ENCODE measurements at regions not wholly inside any gene's neighbourhood (a gene's known extent, or its start where the extent isn't known, plus 50 kb on each side); places are given as distances from the start of the nearest gene placed in this dataset.

DNA sequence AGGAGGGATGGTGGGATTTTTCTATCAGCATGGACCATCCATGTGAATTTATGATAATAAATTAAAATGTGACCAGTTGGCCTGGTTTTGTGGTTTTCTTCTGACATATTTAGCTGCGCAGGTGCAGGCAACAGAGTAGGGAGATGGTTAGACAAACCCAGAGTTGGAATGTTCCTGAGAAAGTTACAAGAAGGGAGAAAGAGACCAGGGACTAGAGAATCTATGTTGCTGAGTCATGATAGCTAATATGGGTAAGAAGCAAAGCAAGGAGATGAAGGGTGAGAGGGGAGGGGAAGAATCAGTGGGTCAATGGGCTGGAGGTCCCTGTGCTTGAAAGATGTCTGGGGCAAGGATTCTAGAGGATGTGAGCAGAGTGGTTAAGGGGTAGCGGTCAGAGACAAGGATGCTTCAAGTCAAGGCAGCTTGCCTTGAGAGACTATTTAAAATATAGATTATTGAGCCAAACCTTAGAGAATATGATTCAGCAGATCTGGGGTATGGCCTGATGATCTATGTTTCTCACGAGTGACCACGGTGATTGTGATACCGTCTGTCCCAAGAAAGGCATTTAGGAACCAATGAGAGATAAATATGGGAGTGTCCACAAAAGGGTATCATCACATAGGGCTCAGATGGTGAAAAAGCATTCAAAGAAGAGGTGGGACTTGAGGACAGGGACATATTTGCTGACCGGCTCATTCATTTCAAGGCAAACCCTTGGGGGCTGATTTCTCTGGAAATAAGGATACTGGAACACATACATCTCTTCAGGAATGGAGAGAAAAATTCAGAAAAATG is 219.7 kb upstream of the PLD5 start:
- H3K27me3 ChIP-seq (ENCODE audit: control insufficient read depth, insufficient read depth, low read length) = no peaks in the 10 kb centered on the region
- H3K9me3 ChIP-seq (ENCODE audit: control insufficient read depth, low read depth, low read length) = peaks cover 5% of the 10 kb centered on the region
- no peaks in the 10 kb centered on the region for H3K4me1 ChIP-seq (ENCODE audit: control insufficient read depth, insufficient read depth, low read length)
- no peaks in the 10 kb centered on the region for H3K36me3 ChIP-seq (ENCODE audit: control insufficient read depth, insufficient read depth, low read length)
- DNase-seq = no peak
- H3K27ac ChIP-seq (ENCODE audit: low read length) = no peak overlapping the region
- H3K4me3 ChIP-seq (ENCODE audit: low read length) = no peak overlapping the region
- 80% methylated on average over 2 of the region's 6 CpGs for WGBS (ENCODE audit: insufficient coverage, low lambda C conversion rate)

DNA sequence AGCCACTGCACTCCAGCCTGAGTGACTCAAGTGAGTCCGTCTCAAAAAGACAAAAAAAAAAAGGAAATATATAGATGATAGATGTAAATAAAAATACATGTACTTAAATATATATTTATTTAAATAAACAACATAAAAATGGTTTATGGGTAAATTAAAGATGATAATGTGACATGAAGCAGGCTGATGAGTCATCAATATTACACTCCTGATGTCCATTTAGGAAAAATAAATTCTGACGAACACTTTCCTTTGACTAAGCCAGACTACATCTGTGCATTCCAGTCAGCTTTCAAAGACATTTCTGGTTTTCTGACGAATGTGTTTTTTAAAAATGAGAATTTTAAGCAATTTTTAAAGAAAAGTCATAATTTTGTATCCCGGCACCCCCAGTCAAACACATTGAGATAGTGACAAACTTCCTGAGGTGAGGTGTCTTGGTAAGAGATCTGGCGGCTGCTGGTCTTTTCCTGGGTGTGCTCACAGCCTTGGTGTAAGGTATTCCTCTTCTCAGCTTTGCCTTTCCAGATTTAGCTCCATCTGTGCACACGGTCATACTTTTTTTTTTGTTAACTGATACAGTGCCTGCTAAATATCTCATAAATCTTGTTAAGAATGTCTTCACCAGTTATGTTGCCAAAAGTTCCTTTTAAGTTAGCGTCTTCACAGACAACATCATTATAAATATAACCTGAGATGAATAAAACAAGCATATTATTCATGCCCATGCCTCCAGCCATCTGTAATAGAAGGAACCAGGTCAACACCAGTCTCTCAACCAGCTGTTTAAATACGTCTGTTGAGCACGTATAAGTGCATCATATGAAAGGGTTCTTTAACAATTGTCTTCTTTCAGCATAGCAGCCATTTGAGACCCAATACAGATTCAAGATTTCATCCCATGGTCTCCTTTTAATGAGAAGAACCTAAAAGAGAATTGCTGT is 214.5 kb upstream of the PLD5 start:
- H3K27me3 ChIP-seq (ENCODE audit: control insufficient read depth, insufficient read depth, low read length) = no peaks in the 10 kb centered on the region
- H3K27ac ChIP-seq (ENCODE audit: low read length) = no peak overlapping the region
- no peaks in the 10 kb centered on the region for H3K36me3 ChIP-seq (ENCODE audit: control insufficient read depth, insufficient read depth, low read length)
- no peak for DNase-seq
- H3K4me3 ChIP-seq (ENCODE audit: low read length) = no peak overlapping the region
- WGBS (ENCODE audit: insufficient coverage, low lambda C conversion rate) = 80% methylated on average over 2 of the region's 9 CpGs
- no peaks in the 10 kb centered on the region for H3K9me3 ChIP-seq (ENCODE audit: control insufficient read depth, low read depth, low read length)
- no peaks in the 10 kb centered on the region for H3K4me1 ChIP-seq (ENCODE audit: control insufficient read depth, insufficient read depth, low read length)

DNA sequence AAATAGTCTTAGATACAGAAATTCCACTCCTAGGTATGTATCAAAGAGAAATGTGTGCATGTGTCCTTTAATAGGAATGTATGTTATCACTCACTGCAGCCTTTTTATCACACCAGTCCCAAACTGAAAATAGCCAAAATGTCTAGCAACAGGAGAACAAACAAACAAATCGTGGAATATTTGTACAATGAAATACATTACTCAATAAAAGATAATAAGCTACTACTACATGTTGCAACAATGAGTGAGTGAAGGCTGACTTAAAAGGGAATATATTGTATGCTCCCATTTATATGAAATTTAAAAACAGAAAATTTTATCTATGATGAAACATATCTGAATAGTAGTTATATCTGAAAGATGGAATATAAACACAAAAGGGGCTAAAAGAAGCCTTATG is 212.1 kb upstream of the PLD5 start:
- Histone ChIP-seq H3K36me3 (ENCODE audit: control insufficient read depth, insufficient read depth, low read length) (no peaks in the 10 kb centered on the region), H3K4me3 (ENCODE audit: low read length) (no peak overlapping the region), H3K9me3 (ENCODE audit: control insufficient read depth, low read depth, low read length) (no peaks in the 10 kb centered on the region), H3K27ac (ENCODE audit: low read length) (no peak overlapping the region), H3K4me1 (ENCODE audit: control insufficient read depth, insufficient read depth, low read length) (no peaks in the 10 kb centered on the region), H3K27me3 (ENCODE audit: control insufficient read depth, insufficient read depth, low read length) (no peaks in the 10 kb centered on the region)
- no peak for DNase-seq
- no CpG with 5 or more reads among the region's 1 CpG for WGBS (ENCODE audit: insufficient coverage, low lambda C conversion rate)

DNA sequence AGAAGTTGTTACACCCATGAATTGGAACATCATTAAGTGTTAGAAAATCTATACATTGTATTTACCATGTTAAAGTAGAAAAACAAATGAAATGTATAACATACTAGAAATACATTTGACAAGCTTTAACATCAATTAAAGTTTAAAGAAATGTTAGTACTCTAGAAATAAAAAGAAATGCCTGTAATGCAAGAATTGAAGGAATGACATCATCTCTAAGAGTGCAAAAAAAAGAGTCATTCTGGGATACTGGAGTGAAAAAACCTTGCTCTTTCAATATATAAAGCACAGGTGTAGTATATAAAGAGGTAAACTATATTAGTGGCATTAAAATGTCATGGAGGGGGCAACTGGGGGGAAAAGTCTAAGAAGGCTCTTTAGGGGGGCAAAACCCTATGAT is 210.8 kb upstream of the PLD5 start:
- no peak for DNase-seq
- no peaks in the 10 kb centered on the region for H3K36me3 ChIP-seq (ENCODE audit: control insufficient read depth, insufficient read depth, low read length)
- no peak overlapping the region for H3K4me3 ChIP-seq (ENCODE audit: low read length)
- H3K9me3 ChIP-seq (ENCODE audit: control insufficient read depth, low read depth, low read length) = no peaks in the 10 kb centered on the region
- H3K27me3 ChIP-seq (ENCODE audit: control insufficient read depth, insufficient read depth, low read length) = no peaks in the 10 kb centered on the region
- H3K4me1 ChIP-seq (ENCODE audit: control insufficient read depth, insufficient read depth, low read length) = no peaks in the 10 kb centered on the region
- H3K27ac ChIP-seq (ENCODE audit: low read length) = no peak overlapping the region

DNA sequence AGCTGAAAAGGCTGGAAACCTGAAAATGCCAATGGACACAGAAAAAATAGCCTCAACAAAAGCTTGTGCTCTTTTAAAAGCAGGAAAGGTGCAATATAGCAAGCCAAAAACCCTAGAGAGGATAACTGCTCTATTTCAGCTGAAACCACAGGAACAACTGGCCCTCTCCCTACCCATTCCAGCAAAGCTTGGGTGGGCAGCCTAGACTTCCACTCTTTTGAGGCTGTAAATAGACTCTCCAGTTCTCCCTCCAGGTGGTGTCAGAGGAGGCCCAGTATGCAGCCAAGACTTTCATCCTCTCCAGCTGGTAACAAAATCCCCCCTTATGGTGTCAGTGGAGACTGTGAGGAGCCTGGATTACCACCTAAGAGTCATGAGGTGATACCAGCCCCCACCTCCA is 206.9 kb upstream of the PLD5 start:
- no peak overlapping the region for H3K4me3 ChIP-seq (ENCODE audit: low read length)
- H3K27ac ChIP-seq (ENCODE audit: low read length) = no peak overlapping the region
- no peak for DNase-seq
- H3K9me3 ChIP-seq (ENCODE audit: control insufficient read depth, low read depth, low read length) = no peaks in the 10 kb centered on the region
- no peaks in the 10 kb centered on the region for H3K27me3 ChIP-seq (ENCODE audit: control insufficient read depth, insufficient read depth, low read length)
- H3K4me1 ChIP-seq (ENCODE audit: control insufficient read depth, insufficient read depth, low read length) = no peaks in the 10 kb centered on the region
- H3K36me3 ChIP-seq (ENCODE audit: control insufficient read depth, insufficient read depth, low read length) = no peaks in the 10 kb centered on the region

DNA sequence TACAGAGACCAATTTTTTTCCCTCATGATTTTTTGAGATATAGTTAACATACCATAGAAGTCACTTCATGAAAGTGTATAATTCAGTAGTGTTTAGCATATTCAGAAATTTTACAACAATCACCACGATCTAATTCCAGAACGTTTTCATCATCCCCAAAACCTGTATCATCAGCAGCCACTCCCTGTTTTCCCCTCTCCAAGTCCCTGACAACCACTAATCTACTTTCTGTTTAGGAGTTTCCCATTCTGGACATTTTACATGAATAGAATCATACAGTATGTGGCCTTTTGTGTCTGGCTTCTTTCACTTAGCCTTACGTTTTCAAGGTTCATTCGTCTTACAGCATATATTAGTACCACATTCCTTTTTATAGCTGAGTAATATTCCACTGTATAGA is 204.2 kb upstream of the PLD5 start:
- WGBS (ENCODE audit: insufficient coverage, low lambda C conversion rate) = 86% methylated on average over 3 of the region's 4 CpGs
- H3K4me3 ChIP-seq (ENCODE audit: low read length) = no peak overlapping the region

DNA sequence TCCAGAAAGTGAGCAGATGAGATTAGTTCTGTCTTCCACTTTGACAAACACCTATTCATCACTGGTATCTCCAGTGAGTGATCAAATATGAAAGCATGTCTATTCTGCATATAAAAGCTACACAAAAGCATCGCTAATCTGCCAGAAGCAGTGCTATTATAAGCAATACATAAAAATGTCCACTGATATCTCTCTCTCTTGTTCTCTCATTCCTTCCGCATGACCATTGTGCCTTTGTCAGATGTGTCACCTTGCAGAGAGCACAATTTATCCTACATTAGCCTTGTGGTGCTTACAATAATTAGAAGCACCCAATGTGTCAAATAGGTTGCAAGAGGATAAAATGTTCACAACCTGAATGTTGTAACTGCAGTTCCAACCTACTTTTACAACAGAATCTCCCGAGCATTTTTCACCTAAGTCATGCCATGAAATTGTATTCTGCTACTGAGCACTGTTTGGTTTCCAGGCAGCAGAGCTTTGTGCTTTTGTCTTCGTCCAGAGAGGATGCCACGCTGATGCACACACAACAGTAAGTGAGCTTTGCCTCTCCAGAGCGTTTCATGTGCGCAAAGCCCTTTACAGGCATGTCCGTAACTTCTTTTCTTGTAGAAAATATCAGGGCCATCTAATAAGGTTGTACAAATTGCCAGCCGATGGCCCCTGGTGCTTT is 198.7 kb upstream of the PLD5 start:
- Histone ChIP-seq H3K27ac (ENCODE audit: low read length) (no peak overlapping the region), H3K27me3 (ENCODE audit: control insufficient read depth, insufficient read depth, low read length) (no peaks in the 10 kb centered on the region), H3K4me1 (ENCODE audit: control insufficient read depth, insufficient read depth, low read length) (no peaks in the 10 kb centered on the region), H3K4me3 (ENCODE audit: low read length) (no peak overlapping the region), H3K9me3 (ENCODE audit: control insufficient read depth, low read depth, low read length) (peaks cover 2% of the 10 kb centered on the region), H3K36me3 (ENCODE audit: control insufficient read depth, insufficient read depth, low read length) (no peaks in the 10 kb centered on the region)
- WGBS (ENCODE audit: insufficient coverage, low lambda C conversion rate) = 100% methylated on average over 1 of the region's 9 CpGs
- no peak for DNase-seq

More for the DNA sequence above, 204.2 kb upstream of the PLD5 start:
- Histone ChIP-seq H3K27me3 (ENCODE audit: control insufficient read depth, insufficient read depth, low read length) (no peaks in the 10 kb centered on the region), H3K4me1 (ENCODE audit: control insufficient read depth, insufficient read depth, low read length) (no peaks in the 10 kb centered on the region), H3K9me3 (ENCODE audit: control insufficient read depth, low read depth, low read length) (no peaks in the 10 kb centered on the region), H3K27ac (ENCODE audit: low read length) (no peak overlapping the region), H3K36me3 (ENCODE audit: control insufficient read depth, insufficient read depth, low read length) (no peaks in the 10 kb centered on the region)
- DNase-seq = no peak

DNA sequence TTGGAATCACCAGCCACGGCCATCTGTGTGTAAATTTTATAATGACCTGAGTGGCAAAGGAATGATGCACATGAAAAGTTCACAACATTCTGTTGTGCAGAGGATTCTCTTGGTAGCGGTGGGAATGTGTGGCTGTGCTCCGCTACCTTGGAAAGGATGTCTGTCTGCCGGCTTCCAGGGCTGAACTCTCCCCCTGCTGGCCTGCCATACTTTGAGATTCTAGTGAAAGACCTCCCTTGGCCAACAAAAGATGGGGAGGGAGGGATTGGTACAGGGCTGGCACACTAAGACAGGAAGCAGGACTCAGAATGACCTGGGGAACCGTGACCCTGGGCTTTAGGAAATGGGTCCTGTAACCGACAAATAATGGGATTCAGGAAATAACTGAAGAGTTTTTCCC is 194.5 kb upstream of the PLD5 start:
- Histone ChIP-seq H3K4me1 (ENCODE audit: control insufficient read depth, insufficient read depth, low read length) (no peaks in the 10 kb centered on the region), H3K4me3 (ENCODE audit: low read length) (no peak overlapping the region), H3K27ac (ENCODE audit: low read length) (no peak overlapping the region), H3K9me3 (ENCODE audit: control insufficient read depth, low read depth, low read length) (peaks cover 2% of the 10 kb centered on the region), H3K27me3 (ENCODE audit: control insufficient read depth, insufficient read depth, low read length) (no peaks in the 10 kb centered on the region), H3K36me3 (ENCODE audit: control insufficient read depth, insufficient read depth, low read length) (no peaks in the 10 kb centered on the region)
- WGBS (ENCODE audit: insufficient coverage, low lambda C conversion rate) = no CpG with 5 or more reads among the region's 6 CpGs
- DNase-seq = no peak

DNA sequence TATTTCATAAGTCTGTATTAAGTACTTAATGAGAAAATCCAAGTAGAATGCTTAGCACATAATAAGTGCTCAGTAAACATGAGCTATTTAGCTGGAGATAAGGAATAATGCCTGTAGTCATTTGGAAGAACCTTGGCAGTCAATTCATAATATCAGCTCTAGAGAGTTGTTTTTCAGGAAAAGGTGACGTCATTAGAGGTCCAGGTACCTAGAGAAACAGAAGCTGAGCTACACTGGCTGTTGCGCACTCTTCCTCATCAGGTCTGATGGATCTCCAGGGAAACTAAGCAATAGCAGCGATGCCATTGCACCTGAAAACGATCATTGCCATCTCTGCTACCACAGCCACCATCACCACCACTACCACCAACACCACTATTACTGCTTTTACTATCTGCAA is 187.8 kb upstream of the PLD5 start:
- no peaks in the 10 kb centered on the region for H3K27me3 ChIP-seq (ENCODE audit: control insufficient read depth, insufficient read depth, low read length)
- H3K4me1 ChIP-seq (ENCODE audit: control insufficient read depth, insufficient read depth, low read length) = no peaks in the 10 kb centered on the region
- H3K9me3 ChIP-seq (ENCODE audit: control insufficient read depth, low read depth, low read length) = no peaks in the 10 kb centered on the region
- H3K4me3 ChIP-seq (ENCODE audit: low read length) = no peak overlapping the region
- no peak for DNase-seq
- H3K36me3 ChIP-seq (ENCODE audit: control insufficient read depth, insufficient read depth, low read length) = no peaks in the 10 kb centered on the region
- no peak overlapping the region for H3K27ac ChIP-seq (ENCODE audit: low read length)
- WGBS (ENCODE audit: insufficient coverage, low lambda C conversion rate) = no CpG with 5 or more reads among the region's 4 CpGs

DNA sequence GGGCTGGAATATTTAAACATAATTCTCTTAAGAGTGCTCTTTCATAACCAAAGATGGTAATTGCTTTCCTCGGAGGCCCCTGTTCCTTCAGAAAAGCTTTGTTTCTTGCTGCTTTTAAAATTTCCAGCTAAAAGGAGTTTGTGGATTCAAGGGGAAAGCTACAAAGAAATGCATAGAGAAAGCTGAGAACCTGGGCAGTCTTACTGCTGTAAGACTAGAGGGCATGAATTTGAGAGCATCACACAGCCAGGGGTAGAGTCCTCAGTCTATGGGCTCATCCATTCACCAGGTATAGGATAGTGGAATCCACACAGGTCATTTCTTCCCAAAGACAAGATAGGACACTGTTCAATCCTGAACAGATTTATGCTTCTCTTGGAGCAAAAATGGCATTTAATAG is 186.3 kb upstream of the PLD5 start:
- no peak overlapping the region for H3K4me3 ChIP-seq (ENCODE audit: low read length)
- H3K27ac ChIP-seq (ENCODE audit: low read length) = no peak overlapping the region
- DNase-seq = no peak
- no peaks in the 10 kb centered on the region for H3K36me3 ChIP-seq (ENCODE audit: control insufficient read depth, insufficient read depth, low read length)
- no CpG with 5 or more reads among the region's 1 CpG for WGBS (ENCODE audit: insufficient coverage, low lambda C conversion rate)
- H3K4me1 ChIP-seq (ENCODE audit: control insufficient read depth, insufficient read depth, low read length) = no peaks in the 10 kb centered on the region
- no peaks in the 10 kb centered on the region for H3K9me3 ChIP-seq (ENCODE audit: control insufficient read depth, low read depth, low read length)
- no peaks in the 10 kb centered on the region for H3K27me3 ChIP-seq (ENCODE audit: control insufficient read depth, insufficient read depth, low read length)
